PC-9 (cell line): ENCODE measurements at regions not wholly inside any gene's neighbourhood (a gene's known extent, or its start where the extent isn't known, plus 50 kb on each side); places are given as distances from the start of the nearest gene placed in this dataset.
"Not testable (repeated sequence)": the region's sequence is repeated elsewhere in the genome, so short reads cannot be mapped to it uniquely, and the experiment has no call there.

Experiments used
- EZH2 ChIP-seq: fragments of 200-600 bp; sonication (generic); IDR thresholded peaks from 2 replicates; pipeline ENCODE4 v1.8.0; 2017; ENCODE audit warnings: antibody characterized with exemption, low read depth
- TF ChIP-seq, protein P1 (sequence below): fragments of 200-600 bp; sonication (generic); conservative IDR thresholded peaks from 2 replicates; pipeline ENCODE4 v1.6.1; 2017; ENCODE audit warnings: mixed run types, antibody characterized with exemption, mild to moderate bottlenecking, moderate library complexity

DNA sequence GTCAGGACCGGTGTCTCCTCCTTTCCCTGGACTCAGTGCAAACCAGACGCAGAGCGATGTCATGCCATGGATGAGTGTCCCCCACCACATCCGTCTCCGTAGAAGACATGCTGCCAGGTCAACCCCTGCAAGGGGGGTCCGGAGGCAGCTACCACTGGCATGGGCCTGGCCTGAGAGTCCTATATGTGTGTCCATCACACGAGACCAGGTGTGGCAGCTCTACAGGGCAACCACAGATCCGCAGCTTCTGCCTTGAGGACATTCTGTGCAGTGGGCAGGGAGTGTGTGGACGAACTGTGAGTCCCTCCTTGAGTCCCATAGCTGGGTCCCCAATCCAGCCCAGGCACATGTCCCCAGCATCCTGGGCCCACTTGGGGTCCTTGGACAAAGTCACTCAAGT is 133.6 kb downstream of the TNFRSF13B start:
- TF ChIP-seq, protein P1, sequence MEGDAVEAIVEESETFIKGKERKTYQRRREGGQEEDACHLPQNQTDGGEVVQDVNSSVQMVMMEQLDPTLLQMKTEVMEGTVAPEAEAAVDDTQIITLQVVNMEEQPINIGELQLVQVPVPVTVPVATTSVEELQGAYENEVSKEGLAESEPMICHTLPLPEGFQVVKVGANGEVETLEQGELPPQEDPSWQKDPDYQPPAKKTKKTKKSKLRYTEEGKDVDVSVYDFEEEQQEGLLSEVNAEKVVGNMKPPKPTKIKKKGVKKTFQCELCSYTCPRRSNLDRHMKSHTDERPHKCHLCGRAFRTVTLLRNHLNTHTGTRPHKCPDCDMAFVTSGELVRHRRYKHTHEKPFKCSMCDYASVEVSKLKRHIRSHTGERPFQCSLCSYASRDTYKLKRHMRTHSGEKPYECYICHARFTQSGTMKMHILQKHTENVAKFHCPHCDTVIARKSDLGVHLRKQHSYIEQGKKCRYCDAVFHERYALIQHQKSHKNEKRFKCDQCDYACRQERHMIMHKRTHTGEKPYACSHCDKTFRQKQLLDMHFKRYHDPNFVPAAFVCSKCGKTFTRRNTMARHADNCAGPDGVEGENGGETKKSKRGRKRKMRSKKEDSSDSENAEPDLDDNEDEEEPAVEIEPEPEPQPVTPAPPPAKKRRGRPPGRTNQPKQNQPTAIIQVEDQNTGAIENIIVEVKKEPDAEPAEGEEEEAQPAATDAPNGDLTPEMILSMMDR = not testable (repeated sequence)
- TF ChIP-seq EZH2 = not testable (repeated sequence)
